ENCODE measurements at regions not wholly inside any gene's neighbourhood (a gene's known extent, or its start where the extent isn't known, plus 50 kb on each side); places are given as distances from the start of the nearest gene placed in this dataset.

DNA sequence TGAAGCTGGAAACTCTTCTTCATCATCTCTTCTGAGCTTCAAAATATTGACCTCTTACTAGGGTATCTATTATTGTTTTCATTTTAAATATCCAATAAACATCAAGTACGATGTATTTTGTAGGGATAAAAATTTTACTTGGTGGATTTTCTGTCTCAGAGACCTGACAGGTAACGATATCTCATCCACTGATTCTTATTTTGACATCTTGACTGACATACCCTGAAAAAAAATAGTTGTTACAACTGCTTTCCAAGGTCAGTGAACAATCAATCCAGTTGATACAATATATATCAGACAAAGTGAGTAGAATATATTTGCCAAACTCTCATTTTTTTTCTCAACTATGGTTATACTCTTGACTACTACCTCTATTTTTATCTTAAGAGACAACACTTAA is 963.7 kb upstream of the CDH2 start:
- CTCF ChIA-PET, result interaction anchor here (0.7 kb wide), 1 partner anchor 45 kb away, joined by 3 read pairs; no protein-coding TSS in a partner anchor
- H3K4me1 ChIP-seq (ENCODE audit: control insufficient read depth, insufficient read depth, low read length), result no peaks in the 10 kb centered on the region
- H3K9me3 ChIP-seq (ENCODE audit: control insufficient read depth, insufficient read depth, low read depth, low read length), result no peaks in the 10 kb centered on the region
- TF ChIP-seq ZNF280C (tag by site-specific recombination; IDR thresholded peaks at IDR 0.05) (no peak), ZNF169 (tag by site-specific recombination; IDR thresholded peaks at IDR 0.05) (no peak), KLF16 (tag by site-specific recombination; IDR thresholded peaks at IDR 0.05) (no peak), ZXDB (tag by site-specific recombination; IDR thresholded peaks at IDR 0.05) (no peak), HOXC10 (CRISPR knock-in tag; IDR thresholded peaks at IDR 0.05) (no peak), ZNF391 (tag by site-specific recombination; IDR thresholded peaks at IDR 0.05; ENCODE audit: borderline replicate concordance, low read depth) (no peak), ZNF335 (tag by site-specific recombination; conservative IDR thresholded peaks at IDR 0.05) (no peak), ZNF654 (tag by site-specific recombination; IDR thresholded peaks at IDR 0.05; ENCODE audit: low read depth) (no peak), ZNF645 (tag by site-specific recombination; IDR thresholded peaks at IDR 0.05) (no peak), REPIN1 (tag by site-specific recombination; IDR thresholded peaks at IDR 0.05; ENCODE audit: low read depth) (no peak), ZNF521 (tag by site-specific recombination; IDR thresholded peaks at IDR 0.05) (no peak), PRDM6 (tag by site-specific recombination; IDR thresholded peaks at IDR 0.05) (no peak), ZBTB8A (tag by site-specific recombination; IDR thresholded peaks at IDR 0.05) (no peak), ZNF792 (tag by site-specific recombination; IDR thresholded peaks at IDR 0.05) (no peak)
- TF ChIP-seq, protein P1, sequence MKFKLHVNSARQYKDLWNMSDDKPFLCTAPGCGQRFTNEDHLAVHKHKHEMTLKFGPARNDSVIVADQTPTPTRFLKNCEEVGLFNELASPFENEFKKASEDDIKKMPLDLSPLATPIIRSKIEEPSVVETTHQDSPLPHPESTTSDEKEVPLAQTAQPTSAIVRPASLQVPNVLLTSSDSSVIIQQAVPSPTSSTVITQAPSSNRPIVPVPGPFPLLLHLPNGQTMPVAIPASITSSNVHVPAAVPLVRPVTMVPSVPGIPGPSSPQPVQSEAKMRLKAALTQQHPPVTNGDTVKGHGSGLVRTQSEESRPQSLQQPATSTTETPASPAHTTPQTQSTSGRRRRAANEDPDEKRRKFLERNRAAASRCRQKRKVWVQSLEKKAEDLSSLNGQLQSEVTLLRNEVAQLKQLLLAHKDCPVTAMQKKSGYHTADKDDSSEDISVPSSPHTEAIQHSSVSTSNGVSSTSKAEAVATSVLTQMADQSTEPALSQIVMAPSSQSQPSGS (tag by site-specific recombination; IDR thresholded peaks at IDR 0.05; ENCODE audit: low read depth), result no peak
- TF ChIP-seq, protein P2, sequence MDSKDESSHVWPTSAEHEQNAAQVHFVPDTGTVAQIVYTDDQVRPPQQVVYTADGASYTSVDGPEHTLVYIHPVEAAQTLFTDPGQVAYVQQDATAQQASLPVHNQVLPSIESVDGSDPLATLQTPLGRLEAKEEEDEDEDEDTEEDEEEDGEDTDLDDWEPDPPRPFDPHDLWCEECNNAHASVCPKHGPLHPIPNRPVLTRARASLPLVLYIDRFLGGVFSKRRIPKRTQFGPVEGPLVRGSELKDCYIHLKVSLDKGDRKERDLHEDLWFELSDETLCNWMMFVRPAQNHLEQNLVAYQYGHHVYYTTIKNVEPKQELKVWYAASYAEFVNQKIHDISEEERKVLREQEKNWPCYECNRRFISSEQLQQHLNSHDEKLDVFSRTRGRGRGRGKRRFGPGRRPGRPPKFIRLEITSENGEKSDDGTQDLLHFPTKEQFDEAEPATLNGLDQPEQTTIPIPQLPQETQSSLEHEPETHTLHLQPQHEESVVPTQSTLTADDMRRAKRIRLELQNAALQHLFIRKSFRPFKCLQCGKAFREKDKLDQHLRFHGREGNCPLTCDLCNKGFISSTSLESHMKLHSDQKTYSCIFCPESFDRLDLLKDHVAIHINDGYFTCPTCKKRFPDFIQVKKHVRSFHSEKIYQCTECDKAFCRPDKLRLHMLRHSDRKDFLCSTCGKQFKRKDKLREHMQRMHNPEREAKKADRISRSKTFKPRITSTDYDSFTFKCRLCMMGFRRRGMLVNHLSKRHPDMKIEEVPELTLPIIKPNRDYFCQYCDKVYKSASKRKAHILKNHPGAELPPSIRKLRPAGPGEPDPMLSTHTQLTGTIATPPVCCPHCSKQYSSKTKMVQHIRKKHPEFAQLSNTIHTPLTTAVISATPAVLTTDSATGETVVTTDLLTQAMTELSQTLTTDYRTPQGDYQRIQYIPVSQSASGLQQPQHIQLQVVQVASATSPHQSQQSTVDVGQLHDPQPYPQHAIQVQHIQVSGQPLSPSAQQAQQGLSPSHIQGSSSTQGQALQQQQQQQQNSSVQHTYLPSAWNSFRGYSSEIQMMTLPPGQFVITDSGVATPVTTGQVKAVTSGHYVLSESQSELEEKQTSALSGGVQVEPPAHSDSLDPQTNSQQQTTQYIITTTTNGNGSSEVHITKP (tag by site-specific recombination; IDR thresholded peaks at IDR 0.05), result no peak
- TF ChIP-seq, protein P3, sequence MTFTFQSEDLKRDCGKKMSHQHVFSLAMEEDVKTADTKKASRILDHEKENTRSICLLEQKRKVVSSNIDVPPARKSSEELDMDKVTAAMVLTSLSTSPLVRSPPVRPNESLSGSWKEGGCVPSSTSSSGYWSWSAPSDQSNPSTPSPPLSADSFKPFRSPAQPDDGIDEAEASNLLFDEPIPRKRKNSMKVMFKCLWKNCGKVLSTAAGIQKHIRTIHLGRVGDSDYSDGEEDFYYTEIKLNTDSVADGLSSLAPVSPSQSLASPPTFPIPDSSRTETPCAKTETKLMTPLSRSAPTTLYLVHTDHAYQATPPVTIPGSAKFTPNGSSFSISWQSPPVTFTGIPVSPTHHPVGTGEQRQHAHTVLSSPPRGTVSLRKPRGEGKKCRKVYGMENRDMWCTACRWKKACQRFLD (tag by site-specific recombination; IDR thresholded peaks at IDR 0.05), result no peak
- no peaks in the 10 kb centered on the region for H3K36me3 ChIP-seq (ENCODE audit: control insufficient read depth in 2 of 2, insufficient read depth in 1 of 2, low read length in 2 of 2)
- no peak overlapping the region for H3K4me3 ChIP-seq (ENCODE audit: low read depth, low read length)
- H3K27ac ChIP-seq (ENCODE audit: extremely low read depth, low read depth, low read length), result no peak overlapping the region
- POLR2A ChIA-PET, result no interaction called here
